Stimulated activated effector memory CD8-positive, alpha-beta T cell treated with anti-CD3 and anti-CD28 coated beads, Interleukin-12 subunit alpha, Interleukin-12 subunit beta, amount 100 ng/mL, for 72 hours (primary cell): ENCODE measurements at regions not wholly inside any gene's neighbourhood (a gene's known extent, or its start where the extent isn't known, plus 50 kb on each side); places are given as distances from the start of the nearest gene placed in this dataset.
A peak's percentile ranks its signal among the peaks of the same experiment; 100 is the strongest.

ENCODE experiments used
- ATAC-seq: fragments of 150-1000 bp; cut with Tn5 transposase; 2 replicates; pipeline ENCODE4 v1.10.0; 2021
- DNase-seq, 2 donors: peaks; one replicate each; pipeline ENCODE4 v3.0.0; 2021 to 2022; ENCODE audit warnings: low spot score in 2 of 2
- H3K27ac Mint-ChIP-seq: one replicate; pipeline ENCODE4 v1.8.0; 2022; ENCODE audit warnings: mild to moderate bottlenecking, mixed read lengths
- H3K36me3 Mint-ChIP-seq: one replicate; pipeline ENCODE4 v1.8.0; 2022; ENCODE audit warnings: mild to moderate bottlenecking, mixed read lengths
- H3K4me1 Mint-ChIP-seq: one replicate; pipeline ENCODE4 v1.8.0; 2022; ENCODE audit warnings: mixed read lengths
- H3K4me3 Mint-ChIP-seq: one replicate; pipeline ENCODE4 v1.8.0; 2022; ENCODE audit warnings: mild to moderate bottlenecking, mixed read lengths
- H3K9me3 Mint-ChIP-seq: one replicate; pipeline ENCODE4 v1.8.0; 2022; ENCODE audit warnings: mixed read lengths

DNA sequence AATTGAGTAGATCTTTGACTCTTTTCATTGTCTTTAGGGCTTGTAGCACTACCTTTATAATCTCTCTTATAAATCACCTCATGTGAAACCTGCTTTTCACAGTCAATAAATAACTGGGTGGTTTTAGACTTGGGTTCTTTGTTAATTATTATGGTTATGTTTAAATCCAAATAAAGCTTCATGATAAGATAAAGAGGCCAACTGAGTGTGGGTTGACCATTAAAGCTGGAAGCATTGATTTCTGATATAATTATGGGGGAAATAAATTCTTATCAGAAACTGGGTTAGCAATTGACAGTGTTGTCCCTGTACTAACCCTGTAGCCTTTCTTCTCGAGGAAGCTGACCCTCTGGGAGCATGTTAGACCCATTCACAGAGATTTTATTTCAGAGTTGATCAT lies 384.7 kb upstream of the LCORL start:
- Mint-ChIP-seq H3K9me3 (no peaks in the 10 kb centered on the region), H3K27ac (no peak overlapping the region), H3K36me3 (no peaks in the 10 kb centered on the region), H3K4me1 (no peaks in the 10 kb centered on the region), H3K4me3 (no peak overlapping the region)
- no peak for DNase-seq
- ATAC-seq, result no peak

DNA sequence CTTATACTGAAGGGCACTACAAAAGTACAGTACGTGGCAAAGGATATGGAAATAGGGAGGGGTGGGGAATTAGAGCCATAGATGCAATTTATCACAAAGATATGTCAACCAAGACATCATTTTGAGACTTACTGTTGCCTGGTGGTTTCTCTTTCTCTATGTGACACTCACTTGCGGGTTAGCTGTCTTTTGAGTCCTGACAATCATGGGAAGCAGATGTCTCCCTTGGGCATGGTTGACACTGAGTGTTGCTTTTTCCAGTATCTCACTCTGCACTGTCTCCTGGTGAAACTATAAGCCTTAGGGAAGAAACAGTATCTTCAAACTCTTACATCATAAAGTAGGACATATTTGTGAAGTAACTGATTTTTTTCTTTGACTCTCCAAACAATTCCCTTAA lies 383.5 kb upstream of the LCORL start:
- no peak overlapping the region for H3K27ac Mint-ChIP-seq
- no peaks in the 10 kb centered on the region for H3K9me3 Mint-ChIP-seq
- DNase-seq (no peak), ATAC-seq (no peak)
- H3K4me3 Mint-ChIP-seq, result no peak overlapping the region
- no peaks in the 10 kb centered on the region for H3K4me1 Mint-ChIP-seq
- H3K36me3 Mint-ChIP-seq, result no peaks in the 10 kb centered on the region

- no peaks in the 10 kb centered on the region for H3K4me1 Mint-ChIP-seq
- H3K9me3 Mint-ChIP-seq, result no peaks in the 10 kb centered on the region
- no peaks in the 10 kb centered on the region for H3K36me3 Mint-ChIP-seq
- no peak overlapping the region for H3K27ac Mint-ChIP-seq
- DNase-seq, result no peak
- no peak for ATAC-seq
- no peak overlapping the region for H3K4me3 Mint-ChIP-seq
Observed at GRCh38 chr4:18404642-18405041, 383.1 kb upstream of the LCORL start.

DNA sequence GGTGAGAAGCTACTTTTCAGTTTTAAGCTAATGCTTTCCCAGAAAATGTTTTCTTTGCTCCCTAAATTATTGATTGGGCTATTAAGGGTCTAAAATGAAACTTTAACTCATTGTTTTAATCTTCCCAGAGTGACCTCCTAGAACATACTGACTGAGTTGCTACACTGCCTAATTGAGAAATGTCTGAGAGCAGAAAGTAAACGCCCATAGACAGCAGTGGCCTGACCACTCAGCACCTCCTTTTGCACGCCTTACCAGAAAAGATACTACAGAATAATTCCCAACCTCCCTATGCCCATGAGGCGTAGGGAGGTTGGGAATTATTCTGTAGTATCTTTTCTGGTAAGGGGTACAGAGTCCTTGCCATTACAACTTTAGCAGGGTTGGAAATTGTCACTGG lies 381.8 kb upstream of the LCORL start:
- no peaks in the 10 kb centered on the region for H3K36me3 Mint-ChIP-seq
- H3K4me3 Mint-ChIP-seq, result no peak overlapping the region
- H3K9me3 Mint-ChIP-seq, result no peaks in the 10 kb centered on the region
- H3K27ac Mint-ChIP-seq, result no peak overlapping the region
- no peaks in the 10 kb centered on the region for H3K4me1 Mint-ChIP-seq
- ATAC-seq (no peak), DNase-seq (no peak)

DNA sequence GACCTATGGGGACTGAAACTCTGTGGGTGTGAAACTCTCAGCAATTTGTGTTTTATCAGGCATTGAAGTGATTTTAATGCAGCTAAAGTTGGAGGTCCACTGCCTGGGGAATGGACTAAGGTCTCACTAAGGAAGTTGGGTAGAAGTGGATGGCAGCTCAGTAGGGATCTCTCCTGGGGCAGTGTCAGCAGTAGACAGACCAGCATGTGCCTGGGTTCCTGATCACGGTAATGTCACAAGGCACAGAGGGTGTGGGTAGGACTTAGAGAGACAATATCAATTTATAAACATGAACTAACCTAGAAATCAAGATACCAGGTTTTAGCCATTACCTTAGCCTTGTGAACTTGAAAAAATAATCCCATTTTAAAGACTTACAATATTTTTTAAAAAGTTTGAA lies 380.3 kb upstream of the LCORL start:
- no peak for DNase-seq
- Mint-ChIP-seq H3K4me1 (no peaks in the 10 kb centered on the region), H3K4me3 (no peak overlapping the region), H3K9me3 (no peaks in the 10 kb centered on the region), H3K36me3 (no peaks in the 10 kb centered on the region), H3K27ac (no peak overlapping the region)
- ATAC-seq, result no peak

DNA sequence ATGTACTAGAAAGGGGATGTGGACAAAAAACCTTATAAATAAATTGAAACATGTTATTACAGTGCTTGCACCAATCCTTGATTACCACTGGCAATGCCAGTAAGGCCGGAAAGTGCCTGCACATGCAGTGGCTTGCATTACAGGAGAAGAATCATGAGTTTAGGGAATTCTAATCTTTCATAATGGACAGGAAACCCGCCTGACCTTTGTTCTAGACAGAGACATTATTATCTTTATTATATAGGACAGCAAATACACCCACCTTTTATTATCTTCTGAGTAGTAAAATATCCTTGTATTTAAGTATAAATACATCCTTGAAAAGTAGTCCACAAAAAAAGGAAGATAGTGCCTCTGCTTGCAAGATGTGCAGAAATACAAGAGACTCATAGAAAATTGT lies 379.9 kb upstream of the LCORL start:
- Mint-ChIP-seq H3K27ac (no peak overlapping the region), H3K4me1 (no peaks in the 10 kb centered on the region), H3K36me3 (no peaks in the 10 kb centered on the region), H3K9me3 (no peaks in the 10 kb centered on the region), H3K4me3 (no peak overlapping the region)
- DNase-seq, result no peak
- no peak for ATAC-seq

- Mint-ChIP-seq H3K36me3 (no peaks in the 10 kb centered on the region), H3K27ac (no peak overlapping the region), H3K4me3 (no peak overlapping the region), H3K9me3 (peaks cover 3% of the 10 kb centered on the region), H3K4me1 (no peaks in the 10 kb centered on the region)
- no peak for DNase-seq
- ATAC-seq, result no peak
Observed at GRCh38 chr4:18398661-18399060, 377.1 kb upstream of the LCORL start.

- no peak overlapping the region for H3K4me3 Mint-ChIP-seq
- H3K4me1 Mint-ChIP-seq, result no peaks in the 10 kb centered on the region
- H3K36me3 Mint-ChIP-seq, result no peaks in the 10 kb centered on the region
- ATAC-seq (no peak), DNase-seq (no peak)
- peaks cover 5% of the 10 kb centered on the region for H3K9me3 Mint-ChIP-seq
- H3K27ac Mint-ChIP-seq, result no peak overlapping the region
Observed at GRCh38 chr4:18397681-18398390, 376.3 kb upstream of the LCORL start.

- Mint-ChIP-seq H3K9me3 (peaks cover 5% of the 10 kb centered on the region), H3K36me3 (no peaks in the 10 kb centered on the region), H3K4me3 (no peak overlapping the region), H3K4me1 (no peaks in the 10 kb centered on the region), H3K27ac (no peak overlapping the region)
- no peak for DNase-seq
- no peak for ATAC-seq
Observed at GRCh38 chr4:18394656-18395055, 373.1 kb upstream of the LCORL start.

DNA sequence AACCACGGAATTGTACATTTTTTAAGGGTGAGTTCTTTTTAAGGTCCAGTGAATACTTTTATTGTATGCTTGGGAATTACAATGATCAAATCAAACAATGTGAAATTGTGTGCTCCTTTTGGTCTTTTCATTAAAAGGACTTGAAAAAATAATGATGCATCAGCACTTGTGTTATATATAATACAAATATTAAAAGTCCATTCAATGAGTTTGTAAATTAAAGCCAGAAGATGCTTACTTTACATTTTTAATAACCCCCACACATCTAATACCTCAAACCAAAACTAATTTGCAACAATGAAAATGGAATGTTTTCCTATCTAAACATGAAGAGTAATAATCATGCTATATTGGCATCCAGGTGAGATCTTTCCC lies 369.8 kb upstream of the LCORL start:
- Mint-ChIP-seq H3K36me3 (no peaks in the 10 kb centered on the region), H3K4me1 (no peaks in the 10 kb centered on the region), H3K9me3 (peaks cover 5% of the 10 kb centered on the region), H3K27ac (no peak overlapping the region), H3K4me3 (no peak overlapping the region)
- no peak for DNase-seq
- ATAC-seq, result no peak

DNA sequence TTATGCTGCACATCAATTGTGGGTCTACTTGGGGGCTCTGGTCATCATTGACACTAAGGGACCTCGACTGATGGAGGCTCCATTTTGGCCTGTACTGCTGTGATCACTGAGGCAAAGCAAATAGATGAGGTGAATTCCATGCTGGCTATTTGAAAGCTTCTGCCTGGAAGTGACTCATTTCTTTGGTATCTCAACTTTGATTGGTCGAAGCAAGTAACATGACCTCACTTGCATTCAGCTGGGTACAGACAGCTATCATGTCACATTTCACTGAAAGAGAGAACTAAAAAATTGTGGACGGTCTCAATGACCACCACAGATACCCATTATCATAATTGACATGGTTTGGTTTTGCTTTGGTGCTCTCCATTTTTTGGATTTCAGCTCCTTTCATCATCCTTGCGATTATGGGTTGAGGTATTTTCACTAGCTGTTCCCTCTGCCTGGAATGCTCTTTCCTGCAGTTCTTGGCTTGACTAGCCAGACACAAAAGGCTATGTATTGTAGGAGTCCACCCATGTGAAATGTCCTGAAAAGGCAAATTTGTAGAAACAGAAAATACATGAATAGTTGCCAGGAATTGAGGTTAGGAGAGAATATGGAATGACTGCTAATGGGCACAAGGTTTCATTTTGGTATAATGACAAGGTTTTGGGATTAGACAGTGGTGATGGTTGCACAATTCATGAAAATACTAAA lies 369.2 kb upstream of the LCORL start:
- no peak for ATAC-seq
- Mint-ChIP-seq H3K4me3 (no peak overlapping the region), H3K4me1 (no peaks in the 10 kb centered on the region), H3K9me3 (peaks cover 5% of the 10 kb centered on the region), H3K36me3 (no peaks in the 10 kb centered on the region), H3K27ac (no peak overlapping the region)
- DNase-seq, result no peak

GRCh38 chr4:18389115-18389514 lies 367.6 kb upstream of the LCORL start:
- Mint-ChIP-seq H3K36me3 (no peaks in the 10 kb centered on the region), H3K4me1 (no peaks in the 10 kb centered on the region), H3K27ac (no peak overlapping the region), H3K4me3 (no peak overlapping the region), H3K9me3 (peaks cover 9% of the 10 kb centered on the region)
- ATAC-seq, result no peak
- DNase-seq, result no peak

GRCh38 chr4:18388039-18388438 lies 366.5 kb upstream of the LCORL start:
- no peaks in the 10 kb centered on the region for H3K4me1 Mint-ChIP-seq
- no peak for DNase-seq

DNA sequence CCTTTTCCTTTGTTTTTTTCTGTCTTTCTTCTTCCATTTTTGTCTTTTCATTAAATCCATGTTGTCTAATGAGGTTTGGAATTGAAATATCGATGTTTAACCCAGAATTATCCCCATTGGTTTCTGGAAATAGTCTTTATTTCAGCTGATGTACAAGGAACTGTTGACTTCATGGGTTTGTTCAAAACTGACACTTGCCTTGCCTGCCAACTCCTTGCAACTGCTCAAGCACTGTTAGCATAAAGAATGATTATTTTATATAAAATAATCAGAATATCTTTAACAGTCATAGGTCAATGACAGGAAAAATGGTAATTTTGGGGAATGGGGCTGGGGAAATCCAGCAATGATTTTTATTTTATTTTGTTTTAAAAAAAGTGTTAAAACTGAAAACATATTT lies 359.6 kb upstream of the LCORL start:
- peaks cover 5% of the 10 kb centered on the region for H3K9me3 Mint-ChIP-seq
- ATAC-seq (no peak), DNase-seq (no peak)
- no peaks in the 10 kb centered on the region for H3K4me1 Mint-ChIP-seq
- no peak overlapping the region for H3K27ac Mint-ChIP-seq
- no peaks in the 10 kb centered on the region for H3K36me3 Mint-ChIP-seq
- no peak overlapping the region for H3K4me3 Mint-ChIP-seq

More at GRCh38 chr4:18388039-18388438, 366.5 kb upstream of the LCORL start:
- no peaks in the 10 kb centered on the region for H3K36me3 Mint-ChIP-seq
- no peak for ATAC-seq
- H3K9me3 Mint-ChIP-seq, result peaks cover 5% of the 10 kb centered on the region
- H3K4me3 Mint-ChIP-seq, result no peak overlapping the region
- no peak overlapping the region for H3K27ac Mint-ChIP-seq

DNA sequence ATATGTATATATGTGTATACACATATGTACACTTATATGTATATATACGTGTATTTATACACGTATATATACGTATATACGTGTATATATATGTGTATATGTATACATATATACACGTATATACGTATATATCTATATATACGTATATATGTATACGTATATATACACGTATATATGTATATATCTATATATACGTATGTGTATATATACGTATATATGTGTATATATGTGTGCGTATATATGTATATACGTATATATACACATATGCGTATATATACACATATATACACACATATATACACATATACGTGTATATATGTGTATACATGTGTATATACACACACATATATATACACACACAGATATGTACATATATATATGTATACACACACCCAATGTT lies 348.0 kb upstream of the LCORL start:
- Mint-ChIP-seq H3K9me3 (no peaks in the 10 kb centered on the region), H3K4me1 (no peaks in the 10 kb centered on the region), H3K27ac (no peak overlapping the region), H3K4me3 (no peak overlapping the region), H3K36me3 (no peaks in the 10 kb centered on the region)
- no peak for ATAC-seq
- no peak for DNase-seq

GRCh38 chr4:18366892-18367291 lies 345.3 kb upstream of the LCORL start:
- Mint-ChIP-seq H3K4me1 (no peaks in the 10 kb centered on the region), H3K4me3 (no peak overlapping the region), H3K27ac (no peak overlapping the region), H3K36me3 (no peaks in the 10 kb centered on the region), H3K9me3 (no peaks in the 10 kb centered on the region)
- peak; percentile 58 for ATAC-seq
- no peak for DNase-seq
